Activated CD4-positive, alpha-beta T cell treated with anti-CD3 and anti-CD28 coated beads, Interleukin-10, Interleukin-2, amounts not matched to agents 100 ng/mL and 50 ng/mL, durations not matched to agents 16 hours and 8 hours (primary cell): ENCODE measurements at regions not wholly inside any gene's neighbourhood (a gene's known extent, or its start where the extent isn't known, plus 50 kb on each side); places are given as distances from the start of the nearest gene placed in this dataset.
"Not testable (repeated sequence)": the region's sequence is repeated elsewhere in the genome, so short reads cannot be mapped to it uniquely, and the experiment has no call there.

Experiments
- DNase-seq: peaks from one replicate; pipeline ENCODE4 v3.0.0-alpha.2; 2020

GRCh38 chr12:126219654-126220279 is 1154.5 kb downstream of the AACS start:
- no peak for DNase-seq

DNA sequence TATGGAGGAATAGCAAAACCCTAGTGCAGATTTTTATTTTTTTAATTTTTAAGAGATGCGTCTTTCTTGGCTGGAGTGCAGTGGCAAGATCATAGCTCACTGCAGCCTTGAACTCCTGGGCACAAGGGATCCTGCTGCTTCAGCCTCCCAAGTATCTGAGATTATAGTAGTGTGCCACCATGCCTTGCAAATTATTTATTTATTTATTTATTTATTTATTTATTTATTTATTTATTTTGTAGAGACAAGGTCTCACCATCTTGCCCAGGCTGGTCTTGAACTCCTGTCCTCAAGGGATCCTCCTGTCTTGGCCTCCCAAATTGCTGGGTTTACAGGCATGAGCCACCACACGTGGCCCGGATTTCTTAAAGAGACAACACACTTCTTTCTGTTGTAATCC is 1158.8 kb downstream of the AACS start:
- no peak for DNase-seq

GRCh38 chr12:126228936-126229335 is 1163.7 kb downstream of the AACS start:
- DNase-seq, result no peak

GRCh38 chr12:126232711-126233110 is 1167.5 kb downstream of the AACS start:
- DNase-seq, result no peak

DNA sequence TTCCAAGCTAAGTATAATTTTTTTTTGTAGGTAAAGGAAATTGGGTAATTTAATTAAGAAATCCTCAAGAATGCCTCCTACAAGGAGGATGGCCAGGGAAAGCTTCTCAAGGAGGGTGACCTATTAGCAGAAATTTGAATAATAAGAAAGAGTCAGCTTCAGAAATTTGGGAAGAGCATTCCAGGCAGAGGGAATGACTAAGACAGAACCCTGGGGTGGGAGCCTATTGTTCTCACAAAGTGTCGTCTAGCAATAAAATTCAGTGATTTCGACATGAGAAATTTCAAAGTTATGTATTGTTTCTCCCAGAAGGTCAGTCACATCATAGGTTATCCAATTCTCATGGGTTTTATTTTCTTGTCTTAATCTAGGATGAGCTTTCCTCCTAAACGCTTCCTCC is 1168.4 kb downstream of the AACS start:
- DNase-seq, result no peak

- DNase-seq, result no peak
These were observed 1178.7 kb downstream of the AACS start for GRCh38 chr12:126243814-126244440.

- no peak for DNase-seq
These were observed 1182.7 kb downstream of the AACS start for GRCh38 chr12:126247936-126248335.

- no peak for DNase-seq
These were observed 1183.7 kb downstream of the AACS start for GRCh38 chr12:126248871-126249403.

DNA sequence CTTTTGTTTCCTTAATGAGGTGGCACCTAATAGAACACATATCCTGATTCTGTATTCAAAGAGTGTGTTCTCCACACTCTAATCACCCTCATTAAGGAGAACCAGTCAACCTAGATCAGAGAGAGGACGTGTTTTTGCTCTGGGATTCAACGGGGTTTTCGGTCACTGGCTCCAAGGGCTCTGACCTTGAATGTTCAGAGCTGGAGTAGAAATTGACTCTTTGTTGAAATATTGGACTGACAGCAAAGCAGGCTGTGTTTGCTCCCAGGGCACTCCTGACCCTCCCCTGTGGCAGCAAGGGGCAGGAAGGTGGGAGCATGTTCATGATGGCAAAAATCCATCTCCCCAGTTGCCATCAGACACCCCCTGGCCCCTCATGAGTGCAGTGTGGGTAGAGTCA is 1193.0 kb downstream of the AACS start:
- no peak for DNase-seq

DNA sequence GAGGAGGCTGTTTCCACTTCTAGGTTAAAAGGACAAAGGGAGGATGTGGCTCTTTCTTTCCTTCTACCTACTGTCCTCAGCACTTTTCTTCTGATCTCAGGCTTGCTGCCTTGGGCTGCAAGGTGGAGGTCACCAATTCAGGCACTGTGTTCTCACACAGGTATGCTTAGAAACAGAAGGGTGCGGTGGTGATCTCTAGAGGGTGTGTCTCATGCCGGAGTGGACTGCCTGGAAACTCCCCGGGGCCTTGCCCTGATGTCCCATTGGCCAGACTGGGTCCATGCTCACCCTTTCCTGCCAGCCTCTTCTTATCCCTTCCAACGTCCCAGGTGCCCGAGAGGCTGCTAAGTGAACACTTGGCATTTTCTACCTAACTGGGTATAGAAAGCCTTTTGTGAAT is 1197.6 kb downstream of the AACS start:
- DNase-seq, result no peak

DNA sequence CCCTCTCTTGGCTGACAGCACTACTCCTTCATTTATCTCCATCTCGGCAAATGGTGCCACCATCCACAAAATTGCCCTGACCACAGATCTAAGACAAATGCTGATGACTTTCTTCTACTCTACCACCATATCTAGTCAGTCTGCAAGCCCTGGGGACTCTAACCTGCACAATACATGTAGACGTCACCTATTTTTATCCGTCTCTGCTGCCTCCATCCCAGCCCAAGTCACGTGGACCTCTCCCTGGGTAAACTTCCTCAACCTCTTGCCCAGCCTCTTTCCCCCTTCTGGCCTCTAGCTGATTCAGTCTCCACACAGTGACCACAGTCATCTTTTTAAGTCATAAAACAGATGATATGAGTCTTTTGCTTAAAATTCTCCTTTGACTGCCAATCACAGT is 1203.0 kb downstream of the AACS start:
- DNase-seq, result no peak

DNA sequence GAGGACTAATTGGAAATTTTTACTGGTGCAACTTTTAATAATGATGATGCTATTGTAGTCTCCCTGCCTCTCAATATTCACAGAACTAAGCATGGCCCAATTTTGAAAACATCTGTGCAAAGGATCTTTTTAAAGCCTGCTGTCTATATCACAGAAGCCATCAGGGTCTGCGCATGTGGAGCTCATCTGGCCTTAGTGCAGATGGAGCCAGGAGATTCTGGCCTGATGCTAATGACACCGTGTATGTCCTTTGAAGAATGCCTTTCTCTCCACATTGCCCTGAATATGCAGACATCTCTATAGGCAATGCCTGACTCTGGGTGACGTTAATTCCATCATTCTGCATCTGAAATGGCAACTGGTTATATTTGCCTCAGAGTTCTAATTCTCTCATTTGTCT is 1205.9 kb downstream of the AACS start:
- no peak for DNase-seq

DNA sequence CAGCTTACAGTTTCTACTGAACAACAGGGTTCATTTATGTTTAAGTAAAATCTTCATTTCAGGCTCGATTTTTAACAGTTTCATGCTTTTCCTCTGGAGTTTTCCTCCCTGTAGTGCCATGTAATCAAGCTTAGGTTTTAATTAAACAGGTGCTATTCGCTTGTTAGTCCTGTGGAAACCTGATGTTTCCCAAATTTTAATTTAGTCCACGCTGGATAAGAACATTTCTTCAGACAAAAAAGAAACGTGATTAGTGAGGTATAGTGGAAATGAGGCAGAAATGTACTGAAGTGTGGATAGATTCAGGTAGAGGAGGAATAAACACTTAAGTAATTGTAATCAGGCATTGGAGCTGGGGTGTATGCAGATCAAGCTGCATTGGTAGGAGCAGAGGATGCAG is 1217.5 kb downstream of the AACS start:
- DNase-seq, result no peak

DNA sequence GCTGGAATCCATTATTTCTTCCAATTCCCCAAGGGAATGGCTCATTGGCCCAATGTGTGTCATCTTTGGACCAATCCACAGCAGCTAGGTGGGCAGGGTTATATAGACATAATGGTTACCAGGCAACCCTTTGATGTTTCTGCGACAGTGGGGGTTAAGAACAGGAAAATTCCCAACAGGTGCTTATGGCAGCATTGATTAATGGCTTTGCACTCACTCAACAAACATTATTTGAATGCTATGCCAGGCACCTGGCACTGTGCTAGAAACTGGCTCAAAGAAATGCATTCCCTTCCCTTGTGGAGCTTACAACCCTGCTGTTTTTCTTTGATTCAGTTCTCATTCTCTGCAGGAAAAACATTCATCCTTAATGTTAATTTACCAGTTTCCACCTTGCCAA is 1221.0 kb downstream of the AACS start:
- DNase-seq, result no peak

DNA sequence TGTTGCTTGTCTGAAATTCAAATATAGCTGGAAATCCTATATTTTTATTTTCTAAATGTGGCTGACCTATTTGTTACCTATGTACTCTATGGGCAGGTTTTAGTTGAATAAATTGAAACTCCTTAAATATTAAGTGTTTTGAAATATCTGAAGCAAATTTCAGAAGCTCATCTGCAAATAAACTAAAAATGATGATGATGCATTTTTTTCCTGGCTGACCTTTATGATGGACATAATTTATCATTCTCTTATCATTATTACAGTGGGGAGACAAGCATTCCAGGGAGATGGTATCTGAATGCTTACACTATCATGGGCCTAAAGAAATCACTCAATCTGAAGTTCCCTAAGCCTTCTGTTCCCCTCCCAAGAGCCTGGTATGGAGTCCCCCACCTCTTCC is 1225.2 kb downstream of the AACS start:
- DNase-seq, result no peak

DNA sequence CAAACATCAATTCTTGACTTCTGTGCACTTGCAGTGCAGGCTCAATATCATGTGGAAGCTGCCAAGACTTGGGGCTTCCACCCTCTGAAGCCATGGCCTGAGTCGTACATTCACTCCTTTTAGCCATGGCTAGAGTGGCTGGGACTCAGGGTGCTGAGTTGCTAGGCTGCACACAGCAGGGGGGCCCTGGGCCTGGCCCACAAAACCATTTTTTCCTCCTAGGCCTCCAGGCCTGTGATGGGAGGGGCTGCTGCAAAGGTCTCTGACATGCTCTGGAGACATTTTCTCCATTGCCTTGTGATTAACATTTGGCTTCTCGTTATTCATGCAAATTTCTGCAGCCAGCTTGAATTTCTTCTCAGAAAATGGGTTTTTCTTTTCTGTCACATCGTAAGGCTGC is 1226.8 kb downstream of the AACS start:
- DNase-seq, result not testable (repeated sequence)

GRCh38 chr12:126295652-126296051 is 1230.4 kb downstream of the AACS start:
- DNase-seq, result no peak

DNA sequence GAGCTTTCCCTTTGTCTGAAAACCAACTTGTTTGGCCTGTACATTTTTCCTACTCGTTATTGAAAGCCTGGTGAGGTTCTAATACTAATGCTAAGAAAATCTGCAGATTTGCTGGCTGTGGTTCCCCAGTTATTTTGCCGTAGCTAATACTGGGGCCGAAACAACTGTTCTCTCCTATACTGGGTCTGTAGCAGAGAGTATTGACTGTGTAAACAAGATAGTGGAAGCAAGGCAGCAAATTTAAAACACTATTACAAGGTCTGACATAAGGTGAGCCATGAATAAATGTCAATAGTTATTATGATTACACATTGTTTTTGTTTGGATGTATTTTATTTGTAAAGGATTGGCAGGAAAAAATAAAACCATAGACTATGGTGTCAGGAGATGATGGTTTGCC is 1244.0 kb downstream of the AACS start:
- DNase-seq, result no peak

GRCh38 chr12:126312457-126312856 is 1247.2 kb downstream of the AACS start:
- DNase-seq, result no peak

DNA sequence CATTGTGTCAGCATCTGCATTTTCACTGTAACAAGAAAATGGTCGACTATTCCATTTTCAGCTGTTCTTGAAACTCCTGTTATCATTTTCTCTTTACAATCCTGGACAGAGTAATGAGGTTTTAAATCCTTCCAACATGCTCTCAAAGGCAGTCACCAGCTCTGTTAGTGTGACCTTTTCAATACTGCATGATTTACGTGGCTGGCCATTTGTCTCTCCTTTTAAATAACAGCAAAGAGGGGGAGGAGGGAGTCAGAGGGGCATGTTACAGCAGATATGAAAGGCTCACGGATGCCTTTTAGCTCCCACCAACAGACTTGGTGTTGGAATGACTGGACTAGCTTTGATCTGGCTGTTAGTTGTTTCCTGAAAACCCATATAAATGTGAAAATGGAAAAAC is 1251.2 kb downstream of the AACS start:
- no peak for DNase-seq

GRCh38 chr12:126337556-126338441 is 1272.6 kb downstream of the AACS start:
- no peak for DNase-seq

DNA sequence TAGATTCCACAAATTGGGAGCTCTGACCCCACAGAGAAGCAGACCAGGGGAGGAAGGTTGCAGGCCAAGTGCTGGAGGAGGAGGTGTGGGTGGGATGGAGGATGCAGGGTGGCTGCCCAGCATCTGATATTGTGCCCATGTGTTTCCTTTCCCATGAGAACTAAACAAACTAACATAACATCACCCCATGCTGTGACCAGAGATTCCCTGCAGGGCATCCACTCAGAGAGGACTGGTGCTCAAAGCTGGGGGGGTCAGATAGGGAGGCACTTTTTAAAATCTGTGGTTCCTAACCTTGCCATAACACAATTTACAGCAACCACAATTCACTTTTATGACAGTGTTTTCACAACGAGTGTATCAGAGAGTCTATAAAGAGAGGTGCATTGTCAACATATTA is 1277.6 kb downstream of the AACS start:
- no peak for DNase-seq

GRCh38 chr12:126343321-126343720 is 1278.1 kb downstream of the AACS start:
- no peak for DNase-seq

DNA sequence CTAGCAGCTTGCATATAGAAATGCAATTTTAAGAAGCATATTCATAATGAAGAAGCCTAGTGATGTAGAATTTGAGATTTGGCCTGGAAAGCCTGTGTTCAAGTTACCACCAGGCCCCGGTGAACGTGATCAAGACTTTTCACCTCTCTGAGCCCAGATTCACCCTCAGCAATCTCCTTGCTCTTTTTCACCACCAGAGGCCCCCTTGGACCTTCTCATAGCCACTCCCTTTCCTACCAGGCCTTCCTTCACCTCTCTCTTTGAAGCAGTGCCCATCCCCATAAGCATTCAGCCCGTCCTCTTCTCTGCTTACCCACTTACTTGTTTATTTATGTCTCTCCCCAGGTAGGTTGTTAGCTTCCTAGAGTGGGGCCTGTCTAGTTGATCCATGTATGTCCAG is 1280.9 kb downstream of the AACS start:
- no peak for DNase-seq
